Upper lobe of left lung (tissue), 4 donors: ENCODE measurements at regions not wholly inside any gene's neighbourhood (a gene's known extent, or its start where the extent isn't known, plus 50 kb on each side); places are given as distances from the start of the nearest gene placed in this dataset.

ENCODE experiments used
- EP300 ChIP-seq, 4 donors: sonication (generic); formaldehyde crosslinking; IDR thresholded peaks; one replicate each; pipeline ENCODE4 v1.5.1; 2017; ENCODE audit warnings: antibody characterized with exemption in 4 of 4, control low read depth in 2 of 4
- TF ChIP-seq, protein P1 (sequence below), 6 experiments: fragments of 450-650 bp in 4 of 6; fragments of 200-600 bp in 2 of 6; sonication (generic) in 2 of 6; IDR thresholded peaks; one replicate each; pipeline ENCODE4 v1.5.1; 2016 to 2019; ENCODE audit warnings: antibody characterized with exemption in 6 of 6

DNA sequence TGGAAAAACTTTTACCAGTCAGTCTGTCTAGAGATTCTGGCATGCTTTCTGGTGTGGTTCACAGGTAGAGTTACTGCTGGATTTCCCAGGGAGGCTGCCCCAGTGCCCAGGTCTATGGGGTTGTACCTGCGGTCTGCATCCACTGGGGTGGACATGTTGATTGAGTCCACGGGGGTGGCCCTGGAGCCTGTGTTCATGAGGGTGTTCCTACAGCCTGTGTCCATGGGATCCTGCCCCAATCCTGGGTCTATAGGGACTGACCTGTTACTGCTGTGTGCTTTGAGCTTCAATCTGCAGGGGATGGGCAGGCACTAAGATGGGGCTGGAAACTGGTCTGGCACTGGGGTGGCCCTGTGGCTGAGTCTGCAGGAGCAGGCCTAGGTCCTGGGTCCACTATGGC, 54.5 kb upstream of the PRPS1L1 start:
- no peak for TF ChIP-seq EP300 (IDR thresholded peaks at IDR 0.05)
- TF ChIP-seq, protein P1, sequence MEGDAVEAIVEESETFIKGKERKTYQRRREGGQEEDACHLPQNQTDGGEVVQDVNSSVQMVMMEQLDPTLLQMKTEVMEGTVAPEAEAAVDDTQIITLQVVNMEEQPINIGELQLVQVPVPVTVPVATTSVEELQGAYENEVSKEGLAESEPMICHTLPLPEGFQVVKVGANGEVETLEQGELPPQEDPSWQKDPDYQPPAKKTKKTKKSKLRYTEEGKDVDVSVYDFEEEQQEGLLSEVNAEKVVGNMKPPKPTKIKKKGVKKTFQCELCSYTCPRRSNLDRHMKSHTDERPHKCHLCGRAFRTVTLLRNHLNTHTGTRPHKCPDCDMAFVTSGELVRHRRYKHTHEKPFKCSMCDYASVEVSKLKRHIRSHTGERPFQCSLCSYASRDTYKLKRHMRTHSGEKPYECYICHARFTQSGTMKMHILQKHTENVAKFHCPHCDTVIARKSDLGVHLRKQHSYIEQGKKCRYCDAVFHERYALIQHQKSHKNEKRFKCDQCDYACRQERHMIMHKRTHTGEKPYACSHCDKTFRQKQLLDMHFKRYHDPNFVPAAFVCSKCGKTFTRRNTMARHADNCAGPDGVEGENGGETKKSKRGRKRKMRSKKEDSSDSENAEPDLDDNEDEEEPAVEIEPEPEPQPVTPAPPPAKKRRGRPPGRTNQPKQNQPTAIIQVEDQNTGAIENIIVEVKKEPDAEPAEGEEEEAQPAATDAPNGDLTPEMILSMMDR (IDR thresholded peaks at IDR 0.05): no peak
